ENCODE measurements at regions not wholly inside any gene's neighbourhood (a gene's known extent, or its start where the extent isn't known, plus 50 kb on each side); places are given as distances from the start of the nearest gene placed in this dataset.

GRCh38 chr5:2193142-2193541, 310.4 kb upstream of the IRX4 start:
- Histone ChIP-seq H3K79me2 (ENCODE audit: control insufficient read depth, low read length) (no peaks in the 10 kb centered on the region), H3F3A (ENCODE audit: control insufficient read depth, insufficient read depth) (no peaks in the 10 kb centered on the region), H3K4me3 (ENCODE audit: low read length) (no peak overlapping the region), H3K9me2 (replicated peaks; ENCODE audit: control insufficient read depth, low read length) (no peaks in the 10 kb centered on the region), H3K9me3 (ENCODE audit: control insufficient read depth, insufficient read depth, low read length) (no peaks in the 10 kb centered on the region), H3K4me2 (ENCODE audit: low read length) (no peak overlapping the region), H4K20me1 (ENCODE audit: control insufficient read depth, insufficient read depth, low read depth, low read length) (no peaks in the 10 kb centered on the region), H3K27ac (ENCODE audit: low read depth, low read length) (no peak overlapping the region), H3K36me3 (ENCODE audit: control insufficient read depth, low read length) (no peaks in the 10 kb centered on the region), H3K4me1 (ENCODE audit: control insufficient read depth, low read length) (no peaks in the 10 kb centered on the region), H3K27me3 (ENCODE audit: control insufficient read depth, low read length) (no peaks in the 10 kb centered on the region)
- TF ChIP-seq, protein P1, sequence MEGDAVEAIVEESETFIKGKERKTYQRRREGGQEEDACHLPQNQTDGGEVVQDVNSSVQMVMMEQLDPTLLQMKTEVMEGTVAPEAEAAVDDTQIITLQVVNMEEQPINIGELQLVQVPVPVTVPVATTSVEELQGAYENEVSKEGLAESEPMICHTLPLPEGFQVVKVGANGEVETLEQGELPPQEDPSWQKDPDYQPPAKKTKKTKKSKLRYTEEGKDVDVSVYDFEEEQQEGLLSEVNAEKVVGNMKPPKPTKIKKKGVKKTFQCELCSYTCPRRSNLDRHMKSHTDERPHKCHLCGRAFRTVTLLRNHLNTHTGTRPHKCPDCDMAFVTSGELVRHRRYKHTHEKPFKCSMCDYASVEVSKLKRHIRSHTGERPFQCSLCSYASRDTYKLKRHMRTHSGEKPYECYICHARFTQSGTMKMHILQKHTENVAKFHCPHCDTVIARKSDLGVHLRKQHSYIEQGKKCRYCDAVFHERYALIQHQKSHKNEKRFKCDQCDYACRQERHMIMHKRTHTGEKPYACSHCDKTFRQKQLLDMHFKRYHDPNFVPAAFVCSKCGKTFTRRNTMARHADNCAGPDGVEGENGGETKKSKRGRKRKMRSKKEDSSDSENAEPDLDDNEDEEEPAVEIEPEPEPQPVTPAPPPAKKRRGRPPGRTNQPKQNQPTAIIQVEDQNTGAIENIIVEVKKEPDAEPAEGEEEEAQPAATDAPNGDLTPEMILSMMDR (IDR thresholded peaks at IDR 0.05; ENCODE audit: low read depth, low read length, poor library complexity, severe bottlenecking): no peak
- no peak for TF ChIP-seq EZH2phosphoT487 (IDR thresholded peaks at IDR 0.05; ENCODE audit: borderline replicate concordance, low read length)

DNA sequence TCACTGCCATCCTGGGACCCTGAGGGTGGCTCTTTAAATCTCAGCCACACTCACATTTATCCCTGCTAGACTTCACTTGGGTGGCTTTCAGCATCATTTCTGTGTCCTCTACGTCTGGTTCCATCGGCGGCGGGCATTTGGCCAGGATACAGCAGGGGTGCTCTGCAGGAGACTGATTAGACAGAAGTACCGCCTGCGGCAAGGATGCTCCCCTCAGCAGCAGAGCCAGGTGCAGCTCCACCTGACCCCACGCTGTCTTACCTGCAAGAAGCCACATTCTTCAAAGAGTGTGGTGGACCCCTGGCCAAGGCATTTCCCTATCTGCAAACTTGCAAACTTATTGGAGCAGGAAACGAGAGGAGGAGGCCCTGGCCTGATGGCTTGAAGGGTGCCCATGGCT, 309.8 kb upstream of the IRX4 start:
- no peaks in the 10 kb centered on the region for H3K79me2 ChIP-seq (ENCODE audit: control insufficient read depth, low read length)
- no peaks in the 10 kb centered on the region for H3K4me1 ChIP-seq (ENCODE audit: control insufficient read depth, low read length)
- no peaks in the 10 kb centered on the region for H3K27me3 ChIP-seq (ENCODE audit: control insufficient read depth, low read length)
- no peaks in the 10 kb centered on the region for H3K9me2 ChIP-seq (replicated peaks; ENCODE audit: control insufficient read depth, low read length)
- H3K4me2 ChIP-seq (ENCODE audit: low read length): no peak overlapping the region
- H3K27ac ChIP-seq (ENCODE audit: low read depth, low read length): no peak overlapping the region
- H3K36me3 ChIP-seq (ENCODE audit: control insufficient read depth, low read length): no peaks in the 10 kb centered on the region
- no peaks in the 10 kb centered on the region for H4K20me1 ChIP-seq (ENCODE audit: control insufficient read depth, insufficient read depth, low read depth, low read length)
- H3K9me3 ChIP-seq (ENCODE audit: control insufficient read depth, insufficient read depth, low read length): no peaks in the 10 kb centered on the region
- no peak overlapping the region for H3K4me3 ChIP-seq (ENCODE audit: low read length)
- TF ChIP-seq EZH2phosphoT487 (IDR thresholded peaks at IDR 0.05; ENCODE audit: borderline replicate concordance, low read length): no peak
- TF ChIP-seq, protein P1 (IDR thresholded peaks at IDR 0.05; ENCODE audit: low read depth, low read length, poor library complexity, severe bottlenecking): no peak
- H3F3A ChIP-seq (ENCODE audit: control insufficient read depth, insufficient read depth): no peaks in the 10 kb centered on the region

DNA sequence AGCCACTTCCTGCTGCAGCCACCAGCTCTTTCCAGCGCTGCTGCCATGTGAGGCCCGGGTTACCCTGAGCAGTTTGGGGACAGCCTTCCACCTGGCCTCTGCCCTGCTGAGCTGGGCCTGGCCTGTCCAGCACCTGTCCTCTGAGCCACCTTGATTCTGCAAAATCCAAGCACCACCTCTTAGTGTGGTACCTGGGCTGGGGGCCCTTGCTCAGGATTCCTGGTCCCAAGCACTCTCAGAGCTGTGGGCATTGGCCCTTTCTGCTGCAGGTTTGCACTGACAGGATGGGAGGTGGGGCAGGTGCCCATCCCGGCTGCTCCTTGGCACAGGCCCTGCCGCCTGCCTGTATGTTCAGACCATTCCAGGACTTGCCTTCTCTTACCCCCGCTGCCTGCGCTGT, 309.2 kb upstream of the IRX4 start:
- Histone ChIP-seq H3K9me2 (replicated peaks; ENCODE audit: control insufficient read depth, low read length) (no peaks in the 10 kb centered on the region), H3F3A (ENCODE audit: control insufficient read depth, insufficient read depth) (no peaks in the 10 kb centered on the region), H3K79me2 (ENCODE audit: control insufficient read depth, low read length) (no peaks in the 10 kb centered on the region), H3K27ac (ENCODE audit: low read depth, low read length) (no peak overlapping the region), H3K4me3 (ENCODE audit: low read length) (no peak overlapping the region), H4K20me1 (ENCODE audit: control insufficient read depth, insufficient read depth, low read depth, low read length) (no peaks in the 10 kb centered on the region), H3K27me3 (ENCODE audit: control insufficient read depth, low read length) (no peaks in the 10 kb centered on the region), H3K36me3 (ENCODE audit: control insufficient read depth, low read length) (no peaks in the 10 kb centered on the region), H3K4me1 (ENCODE audit: control insufficient read depth, low read length) (no peaks in the 10 kb centered on the region), H3K4me2 (ENCODE audit: low read length) (no peak overlapping the region), H3K9me3 (ENCODE audit: control insufficient read depth, insufficient read depth, low read length) (no peaks in the 10 kb centered on the region)
- TF ChIP-seq, protein P1 (IDR thresholded peaks at IDR 0.05; ENCODE audit: low read depth, low read length, poor library complexity, severe bottlenecking): no peak
- no peak for TF ChIP-seq EZH2phosphoT487 (IDR thresholded peaks at IDR 0.05; ENCODE audit: borderline replicate concordance, low read length)

GRCh38 chr5:2190549-2190948, 307.8 kb upstream of the IRX4 start:
- no peaks in the 10 kb centered on the region for H3F3A ChIP-seq (ENCODE audit: control insufficient read depth, insufficient read depth)
- no peak overlapping the region for H3K27ac ChIP-seq (ENCODE audit: low read depth, low read length)
- no peaks in the 10 kb centered on the region for H4K20me1 ChIP-seq (ENCODE audit: control insufficient read depth, insufficient read depth, low read depth, low read length)
- H3K4me2 ChIP-seq (ENCODE audit: low read length): no peak overlapping the region
- no peaks in the 10 kb centered on the region for H3K4me1 ChIP-seq (ENCODE audit: control insufficient read depth, low read length)
- no peak for TF ChIP-seq EZH2phosphoT487 (IDR thresholded peaks at IDR 0.05; ENCODE audit: borderline replicate concordance, low read length)
- TF ChIP-seq, protein P1 (IDR thresholded peaks at IDR 0.05; ENCODE audit: low read depth, low read length, poor library complexity, severe bottlenecking): no peak
- no peaks in the 10 kb centered on the region for H3K36me3 ChIP-seq (ENCODE audit: control insufficient read depth, low read length)
- no peaks in the 10 kb centered on the region for H3K79me2 ChIP-seq (ENCODE audit: control insufficient read depth, low read length)
- no peaks in the 10 kb centered on the region for H3K27me3 ChIP-seq (ENCODE audit: control insufficient read depth, low read length)
- no peak overlapping the region for H3K4me3 ChIP-seq (ENCODE audit: low read length)
- H3K9me3 ChIP-seq (ENCODE audit: control insufficient read depth, insufficient read depth, low read length): no peaks in the 10 kb centered on the region
- H3K9me2 ChIP-seq (replicated peaks; ENCODE audit: control insufficient read depth, low read length): no peaks in the 10 kb centered on the region

All from DOHH2 (cell line).